ENCODE measurements at regions not wholly inside any gene's neighbourhood (a gene's known extent, or its start where the extent isn't known, plus 50 kb on each side); places are given as distances from the start of the nearest gene placed in this dataset.

- no peak for DNase-seq
These were observed 284.4 kb upstream of the MON1B start for GRCh38 chr16:76906552-76906951.

DNA sequence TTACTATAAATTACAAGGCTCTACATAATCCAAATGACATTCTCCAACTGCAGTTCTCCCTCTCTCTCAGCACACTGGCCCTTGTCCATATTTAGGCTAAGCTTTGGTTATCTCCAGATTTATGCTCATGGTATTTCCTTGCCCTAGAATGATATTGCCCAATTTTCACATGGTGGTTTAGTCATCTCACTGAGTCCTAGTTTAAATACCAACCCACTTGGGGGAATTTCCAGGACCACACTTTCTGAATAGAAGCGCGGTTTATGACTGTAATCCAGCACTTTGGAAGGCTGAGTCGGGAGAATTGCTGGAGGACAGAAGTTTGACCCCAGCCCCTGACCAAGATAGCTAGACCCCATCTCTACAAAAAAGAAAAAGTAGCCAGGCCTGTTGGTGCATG, 280.1 kb upstream of the MON1B start:
- DNase-seq = no peak

DNA sequence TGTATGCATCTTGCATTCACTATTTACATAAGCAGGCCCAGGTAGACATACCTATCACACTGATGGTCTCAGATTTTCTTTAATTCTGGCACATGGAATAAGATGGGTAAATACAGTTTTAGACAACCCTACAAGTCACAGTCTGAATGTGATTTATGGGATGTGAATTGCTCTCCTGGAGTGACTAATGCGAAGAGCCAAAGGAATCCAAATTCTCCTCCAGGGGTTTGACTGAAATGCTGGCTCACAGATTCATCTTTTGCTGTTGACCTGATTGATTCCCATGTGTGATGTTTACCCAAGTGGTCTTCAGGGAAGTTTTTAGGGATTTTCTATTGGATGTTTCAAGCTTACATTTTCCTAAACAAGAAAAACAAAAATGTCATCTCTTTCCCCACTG, 277.9 kb upstream of the MON1B start:
- no peak for DNase-seq

- no peak for DNase-seq
These were observed 264.9 kb upstream of the MON1B start for GRCh38 chr16:76926042-76926441.

GRCh38 chr16:76926595-76926994, 264.4 kb upstream of the MON1B start:
- DNase-seq = no peak

- DNase-seq = no peak
These were observed 259.8 kb upstream of the MON1B start for GRCh38 chr16:76931186-76931585.

- DNase-seq = no peak
These were observed 258.3 kb upstream of the MON1B start for GRCh38 chr16:76932541-76933211.

GRCh38 chr16:76940251-76940650, 250.7 kb upstream of the MON1B start:
- no peak for DNase-seq

DNA sequence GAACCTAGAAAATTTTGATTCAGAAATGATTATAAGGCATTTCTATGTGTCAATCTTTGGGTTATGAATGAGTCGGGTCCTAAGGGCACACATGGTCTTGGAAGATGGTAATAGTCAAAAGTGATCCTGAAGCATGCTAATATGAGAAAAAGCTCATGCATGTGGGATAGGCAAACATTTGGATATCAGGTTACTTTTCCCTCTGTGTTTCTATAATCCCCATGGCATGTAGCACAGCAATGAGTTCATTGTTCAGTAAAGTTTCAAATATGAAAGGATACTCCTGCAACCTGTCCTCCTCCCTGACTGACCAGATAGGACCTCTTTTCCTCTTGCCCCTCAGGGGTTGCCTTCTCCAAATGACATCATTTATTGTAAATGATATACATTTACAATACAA, 249.9 kb upstream of the MON1B start:
- DNase-seq = no peak

- no peak for DNase-seq
These were observed 248.9 kb upstream of the MON1B start for GRCh38 chr16:76942089-76942488.

- DNase-seq = no peak
These were observed 247.1 kb upstream of the MON1B start for GRCh38 chr16:76943921-76944320.

GRCh38 chr16:76946879-76947278, 244.1 kb upstream of the MON1B start:
- DNase-seq = no peak

DNA sequence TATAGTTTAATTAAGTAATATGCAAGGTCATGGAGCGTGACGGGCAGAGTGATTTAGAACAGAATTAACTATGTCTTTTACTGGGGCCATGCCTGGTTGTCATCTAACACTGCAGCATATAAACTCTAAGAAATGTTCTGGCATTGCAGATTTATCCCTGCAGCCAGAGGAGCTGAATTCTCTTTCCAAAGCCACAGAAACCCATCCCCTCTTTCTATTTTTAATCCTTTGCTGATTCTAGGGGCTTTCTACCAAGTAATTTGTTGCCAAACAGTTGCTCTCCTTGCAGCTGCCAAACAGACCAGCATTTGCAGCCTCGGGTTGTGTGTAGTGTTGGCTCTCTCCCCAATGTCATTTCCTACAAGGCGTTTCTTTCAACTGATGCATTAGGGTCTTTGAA, 243.2 kb upstream of the MON1B start:
- peak; percentile 73 to 79 for DNase-seq

DNA sequence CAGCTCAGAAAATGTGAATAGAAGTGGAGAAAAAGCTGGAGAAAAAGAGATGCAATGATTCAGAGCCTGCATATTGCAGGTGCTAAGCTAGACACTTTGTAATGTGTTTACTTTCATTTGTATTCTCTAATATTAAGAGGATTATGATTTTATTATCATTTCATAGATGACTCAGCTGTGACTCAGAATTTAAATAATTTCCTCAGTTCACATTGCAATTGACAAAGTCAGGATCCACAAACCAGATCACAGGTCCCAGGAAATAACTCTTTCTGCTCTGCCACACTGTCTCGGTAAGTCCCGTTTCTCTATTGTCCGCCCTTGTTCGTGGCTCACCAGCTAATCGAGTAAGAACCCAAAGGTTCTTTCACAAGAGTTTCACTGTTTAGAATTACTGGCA, 235.4 kb upstream of the MON1B start:
- no peak for DNase-seq

GRCh38 chr16:76956394-76956793, 234.6 kb upstream of the MON1B start:
- no peak for DNase-seq

GRCh38 chr16:76956841-76957240, 234.1 kb upstream of the MON1B start:
- DNase-seq = no peak

DNA sequence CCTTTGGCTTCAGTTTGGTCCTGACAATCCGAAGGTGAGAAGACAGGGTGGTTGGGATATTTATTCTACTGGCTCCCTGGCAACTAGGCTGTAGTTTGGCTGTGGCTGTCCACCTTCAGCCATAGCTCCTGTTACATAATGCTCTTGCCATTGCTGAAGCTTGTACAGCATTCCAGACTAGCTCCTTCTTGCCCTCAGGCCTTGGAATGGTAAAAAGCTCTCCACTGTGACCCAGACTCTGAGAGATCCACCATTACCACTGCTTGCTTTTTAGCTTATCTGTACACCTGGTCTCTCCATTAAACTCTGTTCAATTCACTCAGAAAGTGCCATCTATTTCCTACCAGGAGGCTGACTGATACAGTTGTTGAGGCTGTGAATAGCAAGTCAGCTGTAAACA, 231.8 kb upstream of the MON1B start:
- DNase-seq = no peak

- no peak for DNase-seq
These were observed 227.2 kb upstream of the MON1B start for GRCh38 chr16:76963614-76964315.

DNA sequence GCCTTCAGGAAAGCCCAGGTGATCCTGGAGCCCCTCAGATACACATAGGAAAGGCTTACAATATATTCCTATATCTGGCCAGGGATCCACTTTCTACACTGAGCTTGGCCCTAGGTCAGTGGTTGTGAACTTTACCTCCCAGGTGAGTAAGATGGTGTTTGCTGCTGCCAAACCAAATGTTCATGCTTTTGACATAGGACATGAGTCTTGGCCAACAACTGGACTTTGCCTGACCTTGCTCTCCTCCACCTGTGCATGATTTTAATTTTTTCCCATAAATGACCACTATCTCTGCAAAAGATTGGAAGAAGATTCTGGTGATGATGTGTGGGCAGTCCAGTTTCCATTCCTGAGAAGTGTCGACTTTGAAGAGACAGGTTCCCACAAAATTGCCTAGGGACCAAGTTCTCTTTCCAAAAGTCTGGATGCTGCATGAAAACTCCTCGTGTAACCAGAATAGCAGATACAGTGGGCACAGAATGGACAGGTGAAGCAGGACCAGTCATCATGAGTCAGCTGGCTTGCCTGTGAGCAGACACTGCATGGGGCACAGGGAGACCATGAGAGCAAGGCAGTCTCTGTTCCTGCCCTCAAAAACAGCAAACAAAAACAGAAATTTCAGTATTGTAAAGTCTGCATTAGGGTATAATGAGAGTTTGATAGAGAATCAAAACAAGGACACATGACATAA, 226.4 kb upstream of the MON1B start:
- DNase-seq = no peak

DNA sequence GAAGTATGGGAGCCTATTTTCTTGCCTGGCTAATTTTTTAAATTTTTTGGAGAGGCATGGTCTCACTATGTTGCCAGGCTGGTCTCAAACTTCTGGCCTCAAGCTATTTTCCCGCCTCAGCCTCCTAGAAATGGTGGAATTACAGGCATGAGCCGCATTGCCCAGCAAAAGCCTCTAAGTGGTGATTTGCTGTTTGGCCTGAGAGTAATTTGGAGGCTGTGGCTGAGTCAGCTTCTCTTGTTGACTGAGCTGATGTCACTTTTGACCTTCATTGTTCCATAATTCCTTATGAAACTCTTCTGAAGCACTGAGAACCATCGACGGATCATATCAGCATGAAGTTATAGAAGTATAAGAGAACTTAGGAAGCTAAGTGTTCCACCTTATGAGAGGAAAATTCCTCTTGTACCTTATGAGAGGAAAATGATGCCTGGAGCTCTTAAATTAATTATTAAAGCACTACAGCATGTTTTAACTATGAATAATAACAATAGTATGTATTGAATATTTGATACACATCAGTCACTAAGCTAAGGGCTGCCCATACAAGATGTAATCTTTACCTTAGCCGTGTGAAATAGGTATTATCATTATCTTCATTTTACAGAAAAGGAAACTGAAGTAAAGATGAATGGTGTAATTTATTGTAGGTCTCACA, 220.8 kb upstream of the MON1B start:
- DNase-seq = no peak

DNA sequence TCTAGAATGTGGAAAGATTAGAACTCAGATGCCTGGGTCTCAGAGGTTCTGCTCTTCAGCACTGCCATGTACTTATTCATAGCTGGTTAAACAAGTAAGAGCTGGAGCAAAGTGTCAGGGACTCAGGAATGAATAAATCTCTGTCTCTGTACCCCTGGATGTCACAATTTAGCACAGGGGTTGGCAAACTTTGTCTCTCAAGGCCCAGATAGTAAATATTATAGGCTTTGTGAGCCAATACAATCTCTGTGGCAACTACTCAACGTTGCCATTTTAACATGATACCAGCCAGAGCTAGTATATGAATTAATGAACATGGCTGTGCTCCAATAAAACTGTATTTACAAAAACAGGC, 220.3 kb upstream of the MON1B start:
- DNase-seq = no peak

DNA sequence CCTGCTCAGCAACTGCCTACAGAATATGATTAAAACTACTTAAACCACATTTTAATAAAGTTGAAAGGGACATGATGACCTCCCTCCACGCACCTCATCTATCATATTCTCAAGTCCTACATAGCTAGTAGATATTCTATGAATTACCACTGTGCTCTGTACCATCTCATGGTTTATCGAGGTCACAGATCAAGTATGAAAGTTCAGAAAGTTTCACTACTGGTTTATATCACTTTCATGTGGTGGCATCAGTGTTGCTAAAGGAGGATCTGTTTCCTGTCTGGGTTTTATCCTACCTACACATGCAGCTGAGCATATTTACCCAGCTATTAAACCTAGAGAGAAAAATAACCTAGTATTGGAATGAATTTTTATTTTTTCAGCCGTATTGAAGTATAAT, 214.9 kb upstream of the MON1B start:
- DNase-seq = no peak

DNA sequence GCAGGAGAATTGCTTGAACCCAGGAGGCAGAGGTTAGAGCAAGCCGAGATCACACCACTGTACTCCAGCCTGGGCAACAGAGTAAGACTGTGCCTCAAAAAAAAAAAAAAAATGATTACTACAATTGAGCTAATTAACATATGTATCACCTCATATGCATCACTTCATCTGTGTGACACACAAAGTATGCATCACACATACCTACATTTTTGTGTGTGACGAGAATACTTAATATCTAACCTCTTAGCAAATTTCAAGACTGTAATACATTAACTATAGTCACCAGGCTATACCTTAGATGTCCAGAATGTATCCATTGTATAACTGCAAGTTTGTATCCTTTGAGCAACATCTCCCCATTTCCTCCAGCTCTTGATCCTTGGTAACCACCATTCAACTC, 214.2 kb upstream of the MON1B start:
- DNase-seq = no peak

Data from right lung (tissue), 2 donors.